ENCODE measurements at regions not wholly inside any gene's neighbourhood (a gene's known extent, or its start where the extent isn't known, plus 50 kb on each side); places are given as distances from the start of the nearest gene placed in this dataset.

- Mint-ChIP-seq H3K27ac (no peak overlapping the region), H3K36me3 (ENCODE audit: low read depth) (no peaks in the 10 kb centered on the region), H3K4me1 (no peaks in the 10 kb centered on the region), H3K27me3 (ENCODE audit: insufficient read depth) (peaks cover 8% of the 10 kb centered on the region), H3K4me3 (no peak overlapping the region), H3K9me3 (no peaks in the 10 kb centered on the region)
- TF ChIP-seq, protein P1, sequence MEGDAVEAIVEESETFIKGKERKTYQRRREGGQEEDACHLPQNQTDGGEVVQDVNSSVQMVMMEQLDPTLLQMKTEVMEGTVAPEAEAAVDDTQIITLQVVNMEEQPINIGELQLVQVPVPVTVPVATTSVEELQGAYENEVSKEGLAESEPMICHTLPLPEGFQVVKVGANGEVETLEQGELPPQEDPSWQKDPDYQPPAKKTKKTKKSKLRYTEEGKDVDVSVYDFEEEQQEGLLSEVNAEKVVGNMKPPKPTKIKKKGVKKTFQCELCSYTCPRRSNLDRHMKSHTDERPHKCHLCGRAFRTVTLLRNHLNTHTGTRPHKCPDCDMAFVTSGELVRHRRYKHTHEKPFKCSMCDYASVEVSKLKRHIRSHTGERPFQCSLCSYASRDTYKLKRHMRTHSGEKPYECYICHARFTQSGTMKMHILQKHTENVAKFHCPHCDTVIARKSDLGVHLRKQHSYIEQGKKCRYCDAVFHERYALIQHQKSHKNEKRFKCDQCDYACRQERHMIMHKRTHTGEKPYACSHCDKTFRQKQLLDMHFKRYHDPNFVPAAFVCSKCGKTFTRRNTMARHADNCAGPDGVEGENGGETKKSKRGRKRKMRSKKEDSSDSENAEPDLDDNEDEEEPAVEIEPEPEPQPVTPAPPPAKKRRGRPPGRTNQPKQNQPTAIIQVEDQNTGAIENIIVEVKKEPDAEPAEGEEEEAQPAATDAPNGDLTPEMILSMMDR (conservative IDR thresholded peaks at IDR 0.05), result no peak
- no peak overlapping the region for H3K9ac ChIP-seq (ENCODE audit: extremely low read depth, low read length, poor library complexity, severe bottlenecking)
- no peaks in the 10 kb centered on the region for H3K9me3 ChIP-seq (ENCODE audit: control insufficient read depth, low read length)
- H3K36me3 ChIP-seq (ENCODE audit: control insufficient read depth, insufficient read depth, low read length), result no peaks in the 10 kb centered on the region
- DNase-seq, result no peak
- WGBS, 2 experiments (ENCODE audit: insufficient coverage in 1 of 2, insufficient read length in 1 of 2), result 86 to 100% methylated on average over 2 of the region's 2 CpGs
- H3K27me3 ChIP-seq (ENCODE audit: control insufficient read depth, insufficient read depth, low read length, poor library complexity, severe bottlenecking), result no peaks in the 10 kb centered on the region
- no peaks in the 10 kb centered on the region for H3K4me1 ChIP-seq (ENCODE audit: control insufficient read depth, insufficient read depth, low read length)
- no peak overlapping the region for H3K4me3 ChIP-seq (ENCODE audit: low read length)
- H3K27ac ChIP-seq (ENCODE audit: low read depth, low read length), result no peak overlapping the region
These were observed 388.9 kb upstream of the SGCD start for GRCh38 chr5:155938051-155938450.

- TF ChIP-seq, protein P1 (conservative IDR thresholded peaks at IDR 0.05), result no peak
- Mint-ChIP-seq H3K4me3 (no peak overlapping the region), H3K4me1 (peaks cover 5% of the 10 kb centered on the region), H3K27ac (no peak overlapping the region), H3K9me3 (no peaks in the 10 kb centered on the region), H3K27me3 (ENCODE audit: insufficient read depth) (peaks cover 12% of the 10 kb centered on the region), H3K36me3 (ENCODE audit: low read depth) (no peaks in the 10 kb centered on the region)
- Histone ChIP-seq H3K27me3 (ENCODE audit: control insufficient read depth, insufficient read depth, low read length, poor library complexity, severe bottlenecking) (no peaks in the 10 kb centered on the region), H3K4me3 (ENCODE audit: low read length) (no peak overlapping the region), H3K36me3 (ENCODE audit: control insufficient read depth, insufficient read depth, low read length) (no peaks in the 10 kb centered on the region), H3K4me1 (ENCODE audit: control insufficient read depth, insufficient read depth, low read length) (no peaks in the 10 kb centered on the region), H3K9ac (ENCODE audit: extremely low read depth, low read length, poor library complexity, severe bottlenecking) (no peak overlapping the region), H3K27ac (ENCODE audit: low read depth, low read length) (no peak overlapping the region), H3K9me3 (ENCODE audit: control insufficient read depth, low read length) (no peaks in the 10 kb centered on the region)
- DNase-seq, result no peak
These were observed 385.6 kb upstream of the SGCD start for GRCh38 chr5:155941340-155941739.

DNA sequence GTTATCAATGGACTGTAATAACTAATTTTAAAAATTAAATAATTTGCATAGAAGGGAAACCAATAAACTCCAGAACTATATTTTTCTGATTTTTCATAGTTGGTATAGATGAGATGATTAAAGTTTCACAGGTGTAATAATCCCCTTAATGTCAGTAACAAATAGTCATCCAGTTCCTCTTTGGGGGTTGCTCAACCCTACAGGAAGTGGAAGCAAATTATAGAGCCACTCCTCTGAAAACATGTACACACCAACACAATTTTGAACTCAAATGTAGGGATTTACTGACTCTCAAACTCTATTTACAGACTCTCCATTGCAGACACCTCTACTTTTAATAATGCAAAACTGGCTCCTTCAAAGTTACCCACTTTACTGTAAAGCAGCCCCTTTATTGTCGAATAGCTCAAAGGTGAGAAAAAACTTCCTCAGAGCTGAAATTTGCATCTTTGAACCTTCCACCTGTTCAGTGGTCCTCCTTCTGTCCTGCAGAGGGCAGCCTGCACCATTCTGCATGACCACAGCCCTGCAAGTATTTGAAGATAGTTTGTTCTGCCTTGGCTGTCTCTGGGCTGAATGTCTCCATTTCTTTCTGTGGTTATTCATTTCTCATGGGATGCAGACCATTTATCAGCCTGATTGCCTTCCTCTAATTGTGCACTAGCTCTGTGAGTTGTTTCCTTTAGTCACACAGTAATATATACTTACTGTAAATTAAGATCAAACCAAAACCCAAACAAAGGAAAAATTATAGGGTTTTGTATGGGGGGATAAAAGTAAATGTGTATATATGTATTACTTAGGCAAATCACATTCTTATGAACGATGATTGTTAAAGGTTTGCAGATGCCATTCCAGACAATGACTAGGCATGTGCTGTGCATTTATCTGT lies 383.2 kb upstream of the SGCD start:
- Histone ChIP-seq H3K27me3 (ENCODE audit: control insufficient read depth, insufficient read depth, low read length, poor library complexity, severe bottlenecking) (no peaks in the 10 kb centered on the region), H3K27ac (ENCODE audit: low read depth, low read length) (no peak overlapping the region), H3K36me3 (ENCODE audit: control insufficient read depth, insufficient read depth, low read length) (no peaks in the 10 kb centered on the region), H3K9ac (ENCODE audit: extremely low read depth, low read length, poor library complexity, severe bottlenecking) (no peak overlapping the region), H3K4me3 (ENCODE audit: low read length) (no peak overlapping the region), H3K4me1 (ENCODE audit: control insufficient read depth, insufficient read depth, low read length) (no peaks in the 10 kb centered on the region), H3K9me3 (ENCODE audit: control insufficient read depth, low read length) (no peaks in the 10 kb centered on the region)
- no peak overlapping the region for H3K4me3 Mint-ChIP-seq
- H3K4me1 Mint-ChIP-seq, result peaks cover 9% of the 10 kb centered on the region
- H3K9me3 Mint-ChIP-seq, result no peaks in the 10 kb centered on the region
- 50 to 52% methylated on average over 2 of the region's 2 CpGs for WGBS, 2 experiments (ENCODE audit: insufficient coverage in 1 of 2, insufficient read length in 1 of 2)
- no peak overlapping the region for H3K27ac Mint-ChIP-seq
- H3K36me3 Mint-ChIP-seq (ENCODE audit: low read depth), result no peaks in the 10 kb centered on the region
- peaks cover 12% of the 10 kb centered on the region for H3K27me3 Mint-ChIP-seq (ENCODE audit: insufficient read depth)
- DNase-seq, result peak; percentile 80
- TF ChIP-seq, protein P1 (conservative IDR thresholded peaks at IDR 0.05), result peak; percentile 94
